ENCODE measurements at regions not wholly inside any gene's neighbourhood (a gene's known extent, or its start where the extent isn't known, plus 50 kb on each side); places are given as distances from the start of the nearest gene placed in this dataset.

DNA sequence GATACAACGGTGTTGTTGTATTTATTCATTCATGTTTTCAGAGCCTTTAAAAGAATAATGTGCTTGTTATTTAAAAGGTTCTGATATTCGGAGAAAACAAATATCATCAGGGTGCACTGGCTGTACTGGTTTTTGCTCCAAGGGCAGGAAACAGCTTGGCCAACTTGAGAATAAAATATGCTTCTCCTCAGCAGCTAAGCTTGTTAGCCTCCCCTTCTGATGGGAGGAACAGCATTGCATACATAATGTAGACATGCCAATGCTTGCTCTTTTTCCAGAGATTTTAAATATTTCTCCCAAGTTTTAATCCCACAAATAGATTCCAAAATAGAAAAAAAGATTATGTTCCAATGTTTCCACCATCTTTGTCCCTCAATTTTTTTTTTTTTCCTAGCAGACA, 87.6 kb upstream of the RPL34 start:
- DNase-seq (ENCODE audit: low spot score) = no peak
- no peaks in the 10 kb centered on the region for H3K27me3 ChIP-seq
- no peaks in the 10 kb centered on the region for H3K9me3 ChIP-seq
- no peak overlapping the region for H3K4me3 ChIP-seq
- TF ChIP-seq CTCF (IDR thresholded peaks at IDR 0.05) = no peak
- no peaks in the 10 kb centered on the region for H3K36me3 ChIP-seq
- H3K4me1 ChIP-seq = no peaks in the 10 kb centered on the region
- no peak overlapping the region for H3K27ac ChIP-seq

GRCh38 chr4:108532187-108532586, 88.2 kb upstream of the RPL34 start:
- H3K9me3 ChIP-seq = no peaks in the 10 kb centered on the region
- H3K27me3 ChIP-seq = no peaks in the 10 kb centered on the region
- H3K4me3 ChIP-seq = no peak overlapping the region
- no peaks in the 10 kb centered on the region for H3K4me1 ChIP-seq
- no peak for TF ChIP-seq CTCF (IDR thresholded peaks at IDR 0.05)
- no peak overlapping the region for H3K27ac ChIP-seq
- no peak for DNase-seq (ENCODE audit: low spot score)
- no peaks in the 10 kb centered on the region for H3K36me3 ChIP-seq

- TF ChIP-seq CTCF (IDR thresholded peaks at IDR 0.05) = no peak
- Histone ChIP-seq H3K4me1 (no peaks in the 10 kb centered on the region), H3K9me3 (no peaks in the 10 kb centered on the region), H3K36me3 (no peaks in the 10 kb centered on the region), H3K27ac (no peak overlapping the region), H3K4me3 (no peak overlapping the region), H3K27me3 (no peaks in the 10 kb centered on the region)
- DNase-seq (ENCODE audit: low spot score) = no peak
Observed at GRCh38 chr4:108531461-108531860, 88.9 kb upstream of the RPL34 start.

DNA sequence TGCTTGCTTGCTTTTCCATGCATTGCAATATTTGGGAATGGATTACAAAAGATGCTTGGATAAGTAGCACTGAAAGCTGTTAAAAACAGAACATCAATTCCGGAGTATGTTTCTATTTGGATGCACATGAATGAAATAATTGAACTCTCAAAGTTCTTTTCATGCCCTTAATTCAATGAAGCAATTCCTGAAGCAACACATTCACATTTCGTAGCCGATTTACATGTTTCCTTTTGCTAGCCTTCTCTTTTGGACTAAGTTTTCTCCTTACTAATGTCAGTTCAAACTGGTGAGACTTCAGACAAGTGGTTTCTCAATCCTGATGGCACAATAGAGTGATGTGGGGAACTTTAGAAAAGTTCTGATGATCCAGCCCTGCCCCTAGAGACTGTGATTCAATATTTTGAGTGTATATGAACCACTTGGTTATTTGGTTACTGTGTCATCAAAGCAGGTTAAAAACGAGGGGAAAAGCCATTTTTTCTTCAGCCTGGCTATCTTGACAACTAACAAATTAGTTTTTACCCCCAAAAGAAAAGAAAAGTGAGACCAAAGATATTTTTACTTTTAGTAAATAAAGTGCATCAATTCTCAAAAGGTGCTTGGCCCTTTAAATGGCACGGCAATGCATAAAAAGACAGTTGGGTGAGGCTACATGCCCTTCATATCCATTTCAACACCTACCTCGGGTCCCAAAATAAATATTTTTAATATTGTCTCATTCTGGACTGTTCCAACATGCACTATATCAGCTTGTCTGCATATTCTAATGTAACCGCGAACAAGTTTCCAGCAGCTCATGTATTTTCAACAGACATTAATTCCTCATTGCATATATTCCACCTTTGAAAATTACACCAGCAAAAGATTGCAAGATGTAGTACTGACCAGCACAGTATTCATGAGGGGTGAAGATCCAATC, 90.1 kb upstream of the RPL34 start:
- H3K9me3 ChIP-seq = no peaks in the 10 kb centered on the region
- TF ChIP-seq CTCF (IDR thresholded peaks at IDR 0.05) = no peak
- no peak for DNase-seq (ENCODE audit: low spot score)
- H3K4me3 ChIP-seq = no peak overlapping the region
- H3K27me3 ChIP-seq = no peaks in the 10 kb centered on the region
- no peaks in the 10 kb centered on the region for H3K36me3 ChIP-seq
- H3K4me1 ChIP-seq = no peaks in the 10 kb centered on the region
- no peak overlapping the region for H3K27ac ChIP-seq

DNA sequence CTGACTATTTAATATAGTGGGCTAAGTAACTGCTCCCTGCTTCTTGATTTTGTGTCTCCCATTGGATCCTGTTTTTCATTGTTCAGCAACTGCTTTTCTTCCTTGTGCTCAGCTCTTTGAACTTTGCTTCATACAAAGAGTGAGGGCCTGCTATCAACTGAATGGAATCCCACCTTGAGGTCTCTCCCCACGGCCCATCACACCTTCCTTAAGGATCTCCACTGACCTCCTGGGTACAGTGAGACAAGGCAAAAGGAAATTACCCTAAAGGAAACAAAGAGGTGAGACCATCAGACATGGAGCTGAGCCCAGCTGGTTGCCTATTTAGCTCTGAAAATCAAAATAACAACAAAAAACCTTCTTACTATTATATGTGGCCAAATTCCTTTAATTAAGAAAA, 91.3 kb upstream of the RPL34 start:
- no peak for TF ChIP-seq CTCF (IDR thresholded peaks at IDR 0.05)
- Histone ChIP-seq H3K27ac (no peak overlapping the region), H3K4me1 (no peaks in the 10 kb centered on the region)

DNA sequence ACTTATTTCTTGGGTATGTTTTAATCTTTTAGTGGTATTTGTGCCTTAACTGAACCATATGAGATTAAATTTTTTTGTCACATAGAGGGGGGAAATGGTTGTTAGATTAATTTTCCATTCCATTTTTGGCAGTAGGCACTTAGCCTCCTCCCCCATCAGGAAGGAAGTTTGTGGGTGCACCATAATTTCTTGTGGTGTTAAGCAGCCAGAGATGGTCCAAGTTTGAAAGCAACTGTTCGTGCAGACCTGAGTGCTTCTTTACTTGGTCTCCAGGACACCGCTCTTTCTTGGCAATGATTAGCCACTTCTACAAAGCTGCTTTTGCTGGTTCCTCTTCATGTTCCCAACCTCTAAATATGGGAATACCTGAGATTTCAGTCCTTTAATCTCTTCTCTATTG, 92.7 kb upstream of the RPL34 start:
- Histone ChIP-seq H3K36me3 (no peaks in the 10 kb centered on the region), H3K27me3 (no peaks in the 10 kb centered on the region), H3K4me1 (no peaks in the 10 kb centered on the region), H3K9me3 (no peaks in the 10 kb centered on the region), H3K27ac (no peak overlapping the region), H3K4me3 (no peak overlapping the region)
- TF ChIP-seq CTCF (IDR thresholded peaks at IDR 0.05) = no peak
- DNase-seq (ENCODE audit: low spot score) = no peak

More for the DNA sequence above, 91.3 kb upstream of the RPL34 start:
- no peak for DNase-seq (ENCODE audit: low spot score)
- H3K36me3 ChIP-seq = no peaks in the 10 kb centered on the region
- H3K4me3 ChIP-seq = no peak overlapping the region
- H3K27me3 ChIP-seq = no peaks in the 10 kb centered on the region
- H3K9me3 ChIP-seq = no peaks in the 10 kb centered on the region

Measured in right atrium auricular region (tissue), 2 donors.